ENCODE measurements at regions not wholly inside any gene's neighbourhood (a gene's known extent, or its start where the extent isn't known, plus 50 kb on each side); places are given as distances from the start of the nearest gene placed in this dataset.

DNA sequence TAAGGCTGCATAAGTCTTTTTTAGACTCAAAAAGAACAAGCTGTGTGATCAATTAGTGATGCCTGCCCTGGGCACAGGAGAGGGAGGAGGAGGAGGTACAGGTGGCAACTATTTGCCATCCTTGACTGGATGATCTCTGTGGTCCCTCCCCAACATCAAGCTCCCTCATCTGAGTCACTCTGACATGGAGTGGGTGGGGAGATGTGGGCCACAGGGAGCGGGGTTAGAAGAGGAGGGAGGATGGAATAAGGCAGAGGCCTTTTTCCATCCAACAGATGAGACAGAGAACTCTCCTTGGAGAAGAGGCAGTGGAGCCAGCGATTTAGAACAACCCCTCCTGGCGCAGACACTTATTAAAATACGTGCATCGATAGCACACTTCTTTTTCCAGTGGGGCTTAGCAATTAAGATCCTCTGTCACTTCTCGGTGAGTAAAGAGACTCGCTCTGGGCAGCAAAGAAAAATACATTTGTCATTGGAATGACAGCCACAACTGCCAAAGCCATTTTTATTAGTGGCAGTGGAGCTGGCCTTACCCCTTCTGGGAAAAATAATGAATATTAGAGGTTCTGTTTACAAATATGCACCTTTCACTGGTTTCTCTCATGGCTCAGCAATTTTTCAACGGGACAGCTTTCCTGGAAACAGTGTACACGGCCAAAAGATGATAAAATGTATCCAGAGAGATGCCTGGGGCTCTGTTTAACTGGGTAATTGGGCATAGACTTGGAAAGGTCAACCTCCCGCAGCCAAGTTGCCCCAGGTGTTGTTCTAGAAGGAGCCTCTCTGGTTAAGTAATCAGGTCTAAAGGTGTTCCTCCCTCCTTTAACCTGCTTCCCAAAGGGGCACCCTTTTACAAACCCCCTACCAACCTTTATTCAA, 238.4 kb upstream of the CXCR4 start:
- Histone ChIP-seq H3K4me2 (ENCODE audit: control insufficient read depth, insufficient read depth) (no peak overlapping the region), H3K27ac (ENCODE audit: control insufficient read depth, insufficient read depth) (no peak overlapping the region), H3K36me3 (ENCODE audit: control insufficient read depth in 2 of 2, insufficient read depth in 2 of 2, low read length in 1 of 2) (no peaks in the 10 kb centered on the region), H3K4me3 (no peak overlapping the region), H3K4me1 (ENCODE audit: control insufficient read depth, insufficient read depth, low read length) (no peaks in the 10 kb centered on the region), H4K20me1 (ENCODE audit: control insufficient read depth, insufficient read depth) (no peaks in the 10 kb centered on the region), H3K9ac (ENCODE audit: control insufficient read depth, insufficient read depth, low read length) (no peak overlapping the region), H2AFZ (ENCODE audit: control insufficient read depth, low read depth, low read length) (no peak overlapping the region), H3K79me2 (ENCODE audit: control insufficient read depth, insufficient read depth, low read length) (no peaks in the 10 kb centered on the region), H3K27me3 (replicated peaks in 1 of 2; ENCODE audit: control insufficient read depth in 2 of 2, insufficient read depth in 2 of 2, low read length in 1 of 2) (no peaks in the 10 kb centered on the region; a peak in 1 of 4 replicates), H3K9me3 (replicated peaks; ENCODE audit: control insufficient read depth, insufficient read depth, low read length) (no peaks in the 10 kb centered on the region; the same call in 2 of the 3 replicates)
- TF ChIP-seq, protein P1, sequence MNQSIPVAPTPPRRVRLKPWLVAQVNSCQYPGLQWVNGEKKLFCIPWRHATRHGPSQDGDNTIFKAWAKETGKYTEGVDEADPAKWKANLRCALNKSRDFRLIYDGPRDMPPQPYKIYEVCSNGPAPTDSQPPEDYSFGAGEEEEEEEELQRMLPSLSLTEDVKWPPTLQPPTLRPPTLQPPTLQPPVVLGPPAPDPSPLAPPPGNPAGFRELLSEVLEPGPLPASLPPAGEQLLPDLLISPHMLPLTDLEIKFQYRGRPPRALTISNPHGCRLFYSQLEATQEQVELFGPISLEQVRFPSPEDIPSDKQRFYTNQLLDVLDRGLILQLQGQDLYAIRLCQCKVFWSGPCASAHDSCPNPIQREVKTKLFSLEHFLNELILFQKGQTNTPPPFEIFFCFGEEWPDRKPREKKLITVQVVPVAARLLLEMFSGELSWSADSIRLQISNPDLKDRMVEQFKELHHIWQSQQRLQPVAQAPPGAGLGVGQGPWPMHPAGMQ (IDR thresholded peaks at IDR 0.05; ENCODE audit: borderline replicate concordance), result no peak
- TF ChIP-seq ZNF622 (IDR thresholded peaks at IDR 0.05), result no peak
- no peak for TF ChIP-seq IRF4 (IDR thresholded peaks at IDR 0.05; ENCODE audit: low read depth, low read length)
- no peak for TF ChIP-seq BMI1 (IDR thresholded peaks at IDR 0.05; ENCODE audit: borderline replicate concordance)
- no peak for TF ChIP-seq NBN (IDR thresholded peaks at IDR 0.05)
- TF ChIP-seq HDAC2 (IDR thresholded peaks at IDR 0.05), result no peak
- no peak for TF ChIP-seq EED (IDR thresholded peaks at IDR 0.05; ENCODE audit: low read depth)
- TF ChIP-seq HDGF (IDR thresholded peaks at IDR 0.05), result no peak
- TF ChIP-seq TAF1 (IDR thresholded peaks at IDR 0.05; ENCODE audit: borderline replicate concordance, low read depth, low read length), result no peak
- no peak for TF ChIP-seq EZH2 (IDR thresholded peaks at IDR 0.05; ENCODE audit: borderline replicate concordance, control insufficient read depth, low read depth, low read length)
- TF ChIP-seq, protein P2, sequence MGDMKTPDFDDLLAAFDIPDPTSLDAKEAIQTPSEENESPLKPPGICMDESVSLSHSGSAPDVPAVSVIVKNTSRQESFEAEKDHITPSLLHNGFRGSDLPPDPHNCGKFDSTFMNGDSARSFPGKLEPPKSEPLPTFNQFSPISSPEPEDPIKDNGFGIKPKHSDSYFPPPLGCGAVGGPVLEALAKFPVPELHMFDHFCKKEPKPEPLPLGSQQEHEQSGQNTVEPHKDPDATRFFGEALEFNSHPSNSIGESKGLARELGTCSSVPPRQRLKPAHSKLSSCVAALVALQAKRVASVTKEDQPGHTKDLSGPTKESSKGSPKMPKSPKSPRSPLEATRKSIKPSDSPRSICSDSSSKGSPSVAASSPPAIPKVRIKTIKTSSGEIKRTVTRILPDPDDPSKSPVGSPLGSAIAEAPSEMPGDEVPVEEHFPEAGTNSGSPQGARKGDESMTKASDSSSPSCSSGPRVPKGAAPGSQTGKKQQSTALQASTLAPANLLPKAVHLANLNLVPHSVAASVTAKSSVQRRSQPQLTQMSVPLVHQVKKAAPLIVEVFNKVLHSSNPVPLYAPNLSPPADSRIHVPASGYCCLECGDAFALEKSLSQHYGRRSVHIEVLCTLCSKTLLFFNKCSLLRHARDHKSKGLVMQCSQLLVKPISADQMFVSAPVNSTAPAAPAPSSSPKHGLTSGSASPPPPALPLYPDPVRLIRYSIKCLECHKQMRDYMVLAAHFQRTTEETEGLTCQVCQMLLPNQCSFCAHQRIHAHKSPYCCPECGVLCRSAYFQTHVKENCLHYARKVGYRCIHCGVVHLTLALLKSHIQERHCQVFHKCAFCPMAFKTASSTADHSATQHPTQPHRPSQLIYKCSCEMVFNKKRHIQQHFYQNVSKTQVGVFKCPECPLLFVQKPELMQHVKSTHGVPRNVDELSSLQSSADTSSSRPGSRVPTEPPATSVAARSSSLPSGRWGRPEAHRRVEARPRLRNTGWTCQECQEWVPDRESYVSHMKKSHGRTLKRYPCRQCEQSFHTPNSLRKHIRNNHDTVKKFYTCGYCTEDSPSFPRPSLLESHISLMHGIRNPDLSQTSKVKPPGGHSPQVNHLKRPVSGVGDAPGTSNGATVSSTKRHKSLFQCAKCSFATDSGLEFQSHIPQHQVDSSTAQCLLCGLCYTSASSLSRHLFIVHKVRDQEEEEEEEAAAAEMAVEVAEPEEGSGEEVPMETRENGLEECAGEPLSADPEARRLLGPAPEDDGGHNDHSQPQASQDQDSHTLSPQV (IDR thresholded peaks at IDR 0.05), result no peak
- no peak for TF ChIP-seq BACH1 (IDR thresholded peaks at IDR 0.05; ENCODE audit: borderline replicate concordance)
- no TSS peak for BruUV-seq (replicated peaks)
- 45% methylated on average over 10 of the region's 10 CpGs for WGBS (ENCODE audit: insufficient coverage, insufficient replicate concordance, low lambda C conversion rate, missing lambda C conversion rate)
- CTCF ChIA-PET, result interaction anchor here (1.2 to 2.6 kb wide), 4 partner anchors 14 to 443 kb away, joined by 3 to 7 read pairs (median 4); no protein-coding TSS in a partner anchor
- DNase-seq (ENCODE audit: low read depth, low spot score) (no peak), ATAC-seq (no peak), FAIRE-seq (no peak)
- intact Hi-C loops (cut with micrococcal nuclease; ENCODE audit: unreplicated experiment) (no loop called here), in situ Hi-C loops (cut with MboI) (no loop called here)
- POLR2A ChIA-PET, result interaction anchor here (0.7 kb wide), 1 partner anchor 29 kb away, joined by 3 read pairs; no protein-coding TSS in a partner anchor
- RAD21 ChIA-PET (ENCODE audit: unreplicated experiment), result interaction anchor here (0.6 to 1.3 kb wide), 3 partner anchors 28 to 220 kb away, joined by 3 to 5 read pairs (median 3); no protein-coding TSS in a partner anchor
- SMC1A ChIA-PET (ENCODE audit: uncharacterized antibody, unreplicated experiment), result interaction anchor here (0.6 to 2.7 kb wide), 9 partner anchors 13 to 473 kb away, joined by 3 to 7 read pairs (median 4); no protein-coding TSS in a partner anchor

Data from GM12878 (cell line).